ENCODE measurements at regions not wholly inside any gene's neighbourhood (a gene's known extent, or its start where the extent isn't known, plus 50 kb on each side); places are given as distances from the start of the nearest gene placed in this dataset.

- TF ChIP-seq POLR2AphosphoS5 (IDR thresholded peaks at IDR 0.05; ENCODE audit: borderline replicate concordance, low read depth, low read length) (no peak), EZH2 (IDR thresholded peaks at IDR 0.05) (no peak), FOXP2 (optimal IDR thresholded peaks at IDR 0.05; ENCODE audit: control extremely low read depth, extremely low read length, insufficient read depth) (no peak)
Measured at GRCh38 chr22:49008682-49009235, 818.9 kb downstream of the BRD1 start.
